MCF 10A (cell line): ENCODE measurements at regions not wholly inside any gene's neighbourhood (a gene's known extent, or its start where the extent isn't known, plus 50 kb on each side); places are given as distances from the start of the nearest gene placed in this dataset.

Experiments
- BruUV-seq: library from RNA; stranded (reverse); fragments of 400-500 nt; replicated peaks from 2 replicates; lab custom pipeline; 2021; lab: Mats Ljungman, UMichigan
- CTCF ChIA-PET: fragments of 300-600 bp; sonication (Branson Sonifier 250); formaldehyde crosslinking; extraction: SDS; loops from one replicate; lab custom pipeline; 2021; ENCODE audit warnings: antibody characterized with exemption, inconsistent platforms; lab: Yijun Ruan, JAX
- POLR2A ChIA-PET: fragments of 300-600, 350-650 bp; sonication (Branson Sonifier 250); formaldehyde crosslinking; extraction: SDS; loops from one replicate; lab custom pipeline; 2020; ENCODE audit warnings: antibody characterized with exemption, inconsistent platforms; lab: Yijun Ruan, JAX
- DNase-seq: peaks from one replicate; pipeline ENCODE4 v3.0.0-alpha.2; 2018; ENCODE audit not compliant: unreplicated experiment
- H3K27ac Mint-ChIP-seq: one replicate; pipeline ENCODE4 v1.8.0; 2022; ENCODE audit warnings: mild to moderate bottlenecking, low read depth, mixed read lengths; ENCODE audit not compliant: unreplicated experiment
- H3K27me3 Mint-ChIP-seq: one replicate; pipeline ENCODE4 v1.8.0; 2022; ENCODE audit warnings: mixed read lengths; ENCODE audit not compliant: insufficient read depth, unreplicated experiment
- H3K36me3 Mint-ChIP-seq: one replicate; pipeline ENCODE4 v1.8.0; 2022; ENCODE audit warnings: mild to moderate bottlenecking, moderate library complexity, mixed read lengths; ENCODE audit not compliant: insufficient read depth, unreplicated experiment
- H3K4me1 Mint-ChIP-seq: one replicate; pipeline ENCODE4 v1.8.0; 2022; ENCODE audit warnings: mixed read lengths; ENCODE audit not compliant: insufficient read depth, unreplicated experiment
- H3K4me3 Mint-ChIP-seq: one replicate; pipeline ENCODE4 v1.8.0; 2022; ENCODE audit warnings: mild to moderate bottlenecking, moderate library complexity, mixed read lengths; ENCODE audit not compliant: unreplicated experiment
- H3K9me3 Mint-ChIP-seq: one replicate; pipeline ENCODE4 v1.8.0; 2022; ENCODE audit warnings: mixed read lengths; ENCODE audit not compliant: unreplicated experiment
- intact Hi-C: fragments of 100-400 bp; cut with micrococcal nuclease; formaldehyde crosslinking; loops from 2 replicates; pipeline ENCODE4 v1.14.1; 2022
- TF ChIP-seq, protein P1 (sequence below): fragments of 200-600 bp; IDR thresholded peaks from one replicate; pipeline ENCODE4 v1.8.0; 2022; ENCODE audit warnings: antibody characterized with exemption, mild to moderate bottlenecking; ENCODE audit not compliant: unreplicated experiment

DNA sequence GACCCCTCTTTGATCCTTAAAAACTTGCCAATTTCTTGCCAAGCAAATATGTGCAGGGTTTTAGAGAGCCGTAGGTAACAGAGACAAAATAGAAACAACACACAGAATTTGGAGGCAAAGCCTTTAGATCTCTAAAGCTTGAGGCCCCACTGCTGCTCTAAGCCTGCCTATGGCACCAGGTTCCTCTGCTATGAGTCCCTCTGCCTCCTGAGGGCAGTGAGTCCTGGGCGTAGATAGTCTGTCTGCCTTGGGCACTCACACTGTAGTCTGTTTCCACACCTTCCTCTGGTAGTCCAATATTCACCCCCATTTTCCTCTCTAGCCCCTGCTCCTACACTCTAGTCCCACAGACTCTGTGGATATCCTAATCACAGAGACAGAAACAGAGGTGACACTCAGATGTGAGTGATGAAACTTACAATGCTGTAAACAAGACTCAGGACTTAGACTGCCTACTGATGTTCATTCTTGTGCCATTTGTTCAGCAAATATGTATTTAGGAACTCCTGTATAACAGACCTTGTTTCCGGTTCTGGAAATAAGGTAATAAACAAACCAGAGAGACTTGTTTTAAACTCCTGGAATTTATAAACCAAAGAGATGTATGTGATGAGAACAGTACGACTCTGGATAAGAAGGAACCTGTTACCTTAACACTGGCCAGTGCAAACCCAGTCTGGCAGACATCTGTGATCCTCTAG is 153.3 kb upstream of the PRSS1 start:
- TF ChIP-seq, protein P1, sequence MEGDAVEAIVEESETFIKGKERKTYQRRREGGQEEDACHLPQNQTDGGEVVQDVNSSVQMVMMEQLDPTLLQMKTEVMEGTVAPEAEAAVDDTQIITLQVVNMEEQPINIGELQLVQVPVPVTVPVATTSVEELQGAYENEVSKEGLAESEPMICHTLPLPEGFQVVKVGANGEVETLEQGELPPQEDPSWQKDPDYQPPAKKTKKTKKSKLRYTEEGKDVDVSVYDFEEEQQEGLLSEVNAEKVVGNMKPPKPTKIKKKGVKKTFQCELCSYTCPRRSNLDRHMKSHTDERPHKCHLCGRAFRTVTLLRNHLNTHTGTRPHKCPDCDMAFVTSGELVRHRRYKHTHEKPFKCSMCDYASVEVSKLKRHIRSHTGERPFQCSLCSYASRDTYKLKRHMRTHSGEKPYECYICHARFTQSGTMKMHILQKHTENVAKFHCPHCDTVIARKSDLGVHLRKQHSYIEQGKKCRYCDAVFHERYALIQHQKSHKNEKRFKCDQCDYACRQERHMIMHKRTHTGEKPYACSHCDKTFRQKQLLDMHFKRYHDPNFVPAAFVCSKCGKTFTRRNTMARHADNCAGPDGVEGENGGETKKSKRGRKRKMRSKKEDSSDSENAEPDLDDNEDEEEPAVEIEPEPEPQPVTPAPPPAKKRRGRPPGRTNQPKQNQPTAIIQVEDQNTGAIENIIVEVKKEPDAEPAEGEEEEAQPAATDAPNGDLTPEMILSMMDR = no peak
- POLR2A ChIA-PET = interaction anchor here (1.4 kb wide), 1 partner anchor 9 kb away, joined by 4 read pairs; no protein-coding TSS in a partner anchor
- H3K27ac Mint-ChIP-seq = no peak overlapping the region
- DNase-seq = no peak
- no peaks in the 10 kb centered on the region for H3K36me3 Mint-ChIP-seq
- intact Hi-C loops = no loop called here
- BruUV-seq = no TSS peak
- no peaks in the 10 kb centered on the region for H3K4me1 Mint-ChIP-seq
- no peaks in the 10 kb centered on the region for H3K9me3 Mint-ChIP-seq
- CTCF ChIA-PET = interaction anchor here (0.5 to 2.7 kb wide), 6 partner anchors 8 to 258 kb away, joined by 3 to 19 read pairs (median 4); no protein-coding TSS in a partner anchor
- H3K4me3 Mint-ChIP-seq = no peak overlapping the region
- H3K27me3 Mint-ChIP-seq = no peaks in the 10 kb centered on the region

DNA sequence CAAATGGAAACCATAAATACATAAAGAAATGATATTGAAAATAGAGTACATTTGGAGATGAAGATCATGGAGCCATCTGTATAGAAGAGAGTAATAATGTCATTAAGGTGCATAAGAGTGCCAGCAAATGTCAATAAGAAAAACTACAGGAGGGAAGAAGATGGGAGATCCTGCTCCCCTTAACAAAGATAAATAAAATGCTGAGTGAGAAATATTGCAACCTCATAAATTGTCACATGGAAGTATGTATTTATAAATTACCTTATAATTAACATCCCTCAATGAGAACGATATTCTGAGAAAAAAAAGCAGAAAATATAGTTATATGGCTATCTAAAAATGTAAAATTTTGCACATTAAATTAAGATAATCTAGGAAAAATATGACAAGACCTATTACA is 155.2 kb upstream of the PRSS1 start:
- ChIA-PET CTCF (interaction anchor here (0.8 to 2.1 kb wide), 5 partner anchors 10 to 272 kb away, joined by 3 to 19 read pairs (median 5); no protein-coding TSS in a partner anchor), POLR2A (no interaction called here)
- no TSS peak for BruUV-seq
- H3K4me1 Mint-ChIP-seq = no peaks in the 10 kb centered on the region
- no peak for DNase-seq
- H3K27me3 Mint-ChIP-seq = no peaks in the 10 kb centered on the region
- intact Hi-C loops = no loop called here
- no peaks in the 10 kb centered on the region for H3K36me3 Mint-ChIP-seq
- no peak overlapping the region for H3K27ac Mint-ChIP-seq
- H3K9me3 Mint-ChIP-seq = no peaks in the 10 kb centered on the region
- no peak overlapping the region for H3K4me3 Mint-ChIP-seq
- TF ChIP-seq, protein P1 = no peak

DNA sequence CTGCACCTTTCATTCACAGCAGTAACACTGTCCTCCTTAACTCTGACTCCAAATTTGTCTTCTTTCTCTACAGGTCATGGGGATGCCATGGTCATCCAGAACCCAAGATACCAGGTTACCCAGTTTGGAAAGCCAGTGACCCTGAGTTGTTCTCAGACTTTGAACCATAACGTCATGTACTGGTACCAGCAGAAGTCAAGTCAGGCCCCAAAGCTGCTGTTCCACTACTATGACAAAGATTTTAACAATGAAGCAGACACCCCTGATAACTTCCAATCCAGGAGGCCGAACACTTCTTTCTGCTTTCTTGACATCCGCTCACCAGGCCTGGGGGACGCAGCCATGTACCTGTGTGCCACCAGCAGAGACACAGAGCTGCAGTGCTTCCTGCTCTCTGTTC is 156.2 kb upstream of the PRSS1 start:
- Mint-ChIP-seq H3K4me1 (no peaks in the 10 kb centered on the region), H3K9me3 (no peaks in the 10 kb centered on the region), H3K36me3 (no peaks in the 10 kb centered on the region), H3K27me3 (no peaks in the 10 kb centered on the region), H3K27ac (no peak overlapping the region), H3K4me3 (no peak overlapping the region)
- DNase-seq = no peak
- BruUV-seq = no TSS peak
- TF ChIP-seq, protein P1 = no peak
- POLR2A ChIA-PET = no interaction called here
- CTCF ChIA-PET = interaction anchor here (0.9 to 7.0 kb wide), 3 partner anchors 12 to 58 kb away, joined by 3 to 92 read pairs (median 45); no protein-coding TSS in a partner anchor
- intact Hi-C loops = no loop called here

DNA sequence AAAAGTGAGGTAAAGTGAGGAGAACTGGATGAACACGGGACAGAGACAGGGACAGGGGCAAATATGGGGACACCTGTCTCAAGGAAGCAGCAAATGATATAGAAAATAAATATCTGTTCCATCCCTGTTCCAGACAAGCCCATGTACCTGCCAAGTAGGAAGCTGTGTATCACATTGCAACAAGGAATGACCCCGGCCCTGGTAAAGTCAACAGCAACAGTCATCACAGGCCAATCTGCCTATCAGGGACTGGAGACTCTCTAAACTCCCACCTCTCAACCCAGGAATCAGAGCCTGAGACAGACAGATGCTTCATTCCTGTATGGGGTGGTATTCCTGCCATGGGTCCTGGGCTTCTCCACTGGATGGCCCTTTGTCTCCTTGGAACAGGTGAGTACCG is 156.6 kb upstream of the PRSS1 start:
- TF ChIP-seq, protein P1 = no peak
- Mint-ChIP-seq H3K9me3 (no peaks in the 10 kb centered on the region), H3K27me3 (no peaks in the 10 kb centered on the region), H3K4me3 (no peak overlapping the region), H3K36me3 (no peaks in the 10 kb centered on the region), H3K4me1 (no peaks in the 10 kb centered on the region), H3K27ac (no peak overlapping the region)
- intact Hi-C loops = no loop called here
- no peak for DNase-seq
- ChIA-PET CTCF (interaction anchor here (0.9 to 7.0 kb wide), 3 partner anchors 13 to 57 kb away, joined by 3 to 92 read pairs (median 45); no protein-coding TSS in a partner anchor), POLR2A (no interaction called here)
- BruUV-seq = no TSS peak
